Right renal pelvis (tissue), 4 donors: ENCODE measurements at regions not wholly inside any gene's neighbourhood (a gene's known extent, or its start where the extent isn't known, plus 50 kb on each side); places are given as distances from the start of the nearest gene placed in this dataset.

Experiments
- DNase-seq, 4 donors: peaks; one replicate each; pipeline ENCODE4 v3.0.0-alpha.2; 2013; ENCODE audit warnings: low read depth in 4 of 4, low spot score in 3 of 4, missing footprints in 1 of 4

DNA sequence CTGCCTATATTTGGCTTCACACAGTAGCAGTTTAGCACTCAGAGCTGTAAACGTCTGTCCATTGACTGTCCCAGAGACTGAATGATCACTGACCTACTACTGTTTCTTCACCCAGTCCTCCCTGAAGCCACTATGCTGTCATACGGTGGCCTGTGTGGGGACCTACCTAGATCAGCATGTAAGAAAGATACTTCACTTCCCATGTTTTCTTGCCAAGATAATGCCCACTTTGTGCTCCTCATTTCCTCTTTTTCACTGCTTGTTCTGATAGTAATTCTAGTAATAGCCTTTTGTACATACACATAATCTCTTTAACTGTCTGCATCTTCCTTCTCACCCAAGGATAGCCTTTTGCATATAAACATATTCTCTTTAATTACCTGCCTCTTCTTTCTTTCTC, 109.9 kb upstream of the TIAM2 start:
- no peak for DNase-seq

DNA sequence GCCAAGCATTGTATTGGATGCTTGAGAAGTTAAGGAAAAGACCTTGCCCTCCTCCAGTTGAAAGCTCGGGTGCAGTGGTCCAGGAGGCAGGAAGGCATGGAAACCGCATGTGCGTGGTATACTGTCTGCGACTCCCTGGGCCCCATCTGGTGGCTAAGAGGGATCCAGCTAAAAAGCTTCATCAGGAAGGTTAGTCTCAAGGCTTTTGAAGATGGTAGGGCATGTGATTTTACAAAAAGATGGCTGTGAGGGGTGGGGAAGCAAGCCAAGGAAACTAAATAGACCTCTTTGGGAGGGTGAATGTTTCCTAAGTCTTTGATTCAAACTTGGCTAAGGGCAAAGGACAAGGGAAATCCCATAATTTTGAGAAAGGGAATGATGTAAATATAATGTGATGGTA, 109.1 kb upstream of the TIAM2 start:
- DNase-seq = no peak

DNA sequence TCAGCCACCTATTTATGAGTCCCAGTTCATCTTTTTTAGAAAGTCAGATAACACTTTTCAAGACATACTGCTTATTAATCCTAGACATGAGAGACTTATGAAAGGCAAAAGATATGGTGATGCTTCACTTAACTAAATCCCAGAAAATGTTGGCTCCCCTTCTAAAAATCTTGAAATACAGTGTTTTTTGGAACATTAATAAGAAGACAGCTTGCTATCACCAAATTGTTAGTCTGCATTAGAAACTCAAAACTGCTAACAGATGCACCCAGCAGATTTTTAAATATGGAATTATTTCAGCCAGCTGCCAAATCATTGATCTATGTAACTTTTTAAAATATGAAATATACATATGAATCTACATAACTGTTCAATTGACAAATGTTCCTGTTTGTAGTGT, 108.6 kb upstream of the TIAM2 start:
- DNase-seq = no peak

DNA sequence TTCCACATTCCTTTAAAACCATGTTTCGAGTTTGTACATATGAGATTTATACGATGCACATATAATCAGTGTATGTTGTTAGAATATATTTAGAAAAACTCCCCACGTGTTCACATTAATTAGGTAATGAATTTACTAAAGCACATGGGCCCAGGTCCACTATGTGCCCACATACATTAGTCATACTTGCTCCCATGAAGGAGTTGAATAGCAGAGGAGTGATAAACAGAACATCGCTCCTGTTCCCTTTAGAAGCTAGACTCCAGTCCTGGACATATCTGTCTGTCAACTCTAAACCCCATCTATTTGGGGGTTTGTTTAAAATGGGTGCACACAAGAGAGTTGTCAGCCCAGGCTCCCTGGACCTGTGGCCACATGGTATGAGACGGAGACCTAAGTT, 108.1 kb upstream of the TIAM2 start:
- DNase-seq = no peak

DNA sequence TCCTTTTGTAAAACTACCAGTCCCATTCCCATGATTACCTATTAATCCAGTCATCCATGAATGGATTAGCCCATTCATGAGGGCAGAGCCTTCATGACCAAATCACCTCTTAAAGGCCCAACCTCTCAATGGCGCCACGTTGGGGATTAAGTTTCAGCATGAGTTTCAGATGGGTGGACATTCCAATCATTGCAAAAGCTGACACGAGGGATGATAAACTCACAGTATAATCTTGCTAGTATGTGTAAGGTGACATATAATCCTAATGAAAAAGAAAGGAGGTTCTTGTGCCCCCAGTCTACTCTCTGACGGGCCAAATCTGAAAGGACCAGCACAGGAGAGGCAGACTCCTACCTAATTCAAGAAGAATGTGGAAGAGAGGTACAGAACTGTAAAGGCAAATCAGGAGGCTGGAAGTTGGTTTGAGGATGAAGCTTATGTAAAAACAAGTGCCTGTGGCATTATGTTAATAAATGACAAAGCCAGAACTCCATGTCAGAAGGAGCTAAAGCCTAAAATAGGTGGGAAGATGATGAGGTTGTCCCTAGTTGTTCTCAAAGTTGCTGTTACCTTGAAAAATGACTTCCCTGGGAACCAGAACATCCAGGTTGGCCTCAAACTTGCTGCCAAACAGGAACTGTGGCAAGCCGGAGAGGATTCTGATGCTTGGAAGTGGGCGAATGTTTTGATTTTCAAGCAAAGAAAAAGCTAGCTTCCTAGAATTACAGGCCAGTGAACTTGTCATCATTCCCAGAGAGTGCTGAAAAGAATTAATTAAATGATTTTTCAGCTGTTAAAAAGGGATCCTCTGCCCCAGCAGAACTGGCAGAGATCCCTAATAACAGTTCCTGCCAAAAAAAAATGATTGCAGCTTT, 106.5 kb upstream of the TIAM2 start:
- DNase-seq = no peak

DNA sequence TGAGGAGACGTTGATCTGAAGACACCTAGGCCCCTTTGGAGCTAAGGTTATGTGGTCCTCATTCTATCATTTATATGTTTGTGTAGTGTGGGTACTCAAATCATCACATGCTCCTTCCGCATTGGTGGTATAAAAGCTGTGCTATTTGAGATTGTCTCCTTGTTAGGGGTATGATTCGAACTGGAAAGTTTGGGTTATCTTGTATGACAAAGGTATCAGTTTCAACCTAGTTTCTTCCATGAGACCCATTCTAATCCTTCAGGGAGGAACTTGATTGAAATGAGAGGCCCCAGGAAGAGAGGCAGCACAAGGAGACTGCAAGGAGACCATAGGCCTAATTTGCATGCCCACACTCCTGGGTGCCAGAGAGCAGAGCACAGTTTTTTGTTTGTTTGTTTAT, 104.2 kb upstream of the TIAM2 start:
- no peak for DNase-seq

DNA sequence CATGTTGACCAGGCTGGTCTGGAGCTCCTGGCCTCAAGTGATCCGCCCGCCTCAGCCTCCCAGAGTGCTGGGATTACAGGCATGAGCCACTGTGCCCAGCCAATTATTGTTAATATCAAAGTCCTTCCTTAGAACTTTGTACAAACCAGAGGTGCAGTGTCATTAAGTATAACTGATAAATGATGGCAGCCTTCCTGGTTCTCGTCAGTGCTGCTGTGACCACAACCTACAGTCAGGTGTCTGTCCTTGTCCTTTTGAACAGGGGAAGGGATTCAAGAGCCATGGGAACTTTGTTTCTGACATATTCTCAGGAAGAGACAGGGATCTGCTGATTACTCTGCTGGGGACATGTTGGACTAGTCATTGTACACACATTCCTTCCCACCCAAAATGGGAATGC, 103.2 kb upstream of the TIAM2 start:
- no peak for DNase-seq

DNA sequence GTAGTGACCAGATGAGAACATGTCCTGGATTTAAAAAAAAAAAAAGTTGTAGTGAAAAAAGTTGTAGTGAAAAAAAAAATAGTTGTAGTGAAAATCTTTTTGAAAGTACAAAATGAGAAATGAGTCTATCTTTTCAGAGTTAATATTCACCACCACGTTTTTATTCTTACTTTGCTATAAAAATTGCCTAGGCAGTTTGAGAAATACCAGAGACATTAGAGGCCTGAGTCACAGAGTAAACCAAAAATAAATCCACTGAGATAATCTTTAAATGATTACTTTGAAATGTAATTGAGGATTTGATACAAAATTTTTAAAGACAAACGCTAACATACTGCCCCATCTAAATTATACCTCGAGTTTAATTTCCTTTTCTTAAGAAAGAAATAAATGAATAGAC, 101.2 kb upstream of the TIAM2 start:
- no peak for DNase-seq

DNA sequence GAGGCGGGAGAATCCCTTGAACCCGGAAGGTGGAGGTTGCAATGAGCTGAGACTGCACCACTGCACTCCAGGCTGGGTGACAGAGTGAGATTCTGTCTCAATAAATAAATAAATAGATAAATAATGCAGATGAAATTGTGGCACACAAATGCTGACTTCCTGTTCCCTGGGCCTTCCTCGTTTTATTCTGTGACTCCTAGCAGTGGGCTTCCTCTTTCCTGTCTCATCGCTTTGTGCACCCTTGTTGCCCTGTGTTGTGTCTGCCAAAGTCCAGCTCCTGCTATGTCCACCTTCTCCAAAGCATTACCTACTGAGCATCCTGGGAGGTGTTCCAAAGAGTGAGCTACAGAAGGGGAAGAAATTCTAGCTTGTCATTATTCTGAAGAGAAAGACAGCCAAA, 100.2 kb upstream of the TIAM2 start:
- no peak for DNase-seq

DNA sequence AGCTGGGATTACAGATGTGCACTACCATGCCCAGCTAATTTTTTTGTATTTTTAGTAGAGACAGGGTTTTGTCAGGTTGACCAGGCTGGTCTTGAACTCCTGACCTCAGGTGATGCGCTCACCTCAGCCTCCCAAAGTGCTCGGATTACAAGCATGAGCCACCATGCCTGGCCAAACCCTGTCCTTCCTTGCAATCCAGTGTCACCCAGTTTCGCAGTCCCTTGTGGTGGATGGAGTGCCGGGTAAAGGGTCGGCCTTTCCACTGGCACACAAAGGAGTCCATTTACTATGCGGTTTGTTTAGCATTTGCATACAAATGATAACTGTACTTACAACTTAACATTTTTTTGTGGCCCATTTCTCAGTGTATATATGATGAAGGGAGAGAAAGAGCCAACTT, 99.3 kb upstream of the TIAM2 start:
- no peak for DNase-seq

DNA sequence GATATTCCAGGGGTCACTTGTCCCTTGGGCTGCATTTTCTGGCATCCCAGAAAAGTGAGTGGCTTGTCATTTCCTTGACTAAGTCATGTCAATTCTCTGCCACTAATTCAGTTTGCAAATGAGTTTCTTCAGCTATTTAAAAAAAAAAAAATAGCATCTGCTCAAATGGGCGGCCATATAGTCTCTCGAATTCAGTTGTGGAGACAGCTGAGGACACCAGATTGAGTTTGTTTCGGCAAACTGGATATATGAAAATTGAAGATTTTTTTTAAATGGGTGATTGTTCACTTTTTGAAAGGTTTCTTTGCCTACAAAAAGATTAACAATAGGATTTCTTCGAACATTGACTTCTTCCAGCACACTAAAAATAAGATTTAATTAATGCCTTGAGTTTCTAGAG, 96.3 kb upstream of the TIAM2 start:
- DNase-seq = no peak

DNA sequence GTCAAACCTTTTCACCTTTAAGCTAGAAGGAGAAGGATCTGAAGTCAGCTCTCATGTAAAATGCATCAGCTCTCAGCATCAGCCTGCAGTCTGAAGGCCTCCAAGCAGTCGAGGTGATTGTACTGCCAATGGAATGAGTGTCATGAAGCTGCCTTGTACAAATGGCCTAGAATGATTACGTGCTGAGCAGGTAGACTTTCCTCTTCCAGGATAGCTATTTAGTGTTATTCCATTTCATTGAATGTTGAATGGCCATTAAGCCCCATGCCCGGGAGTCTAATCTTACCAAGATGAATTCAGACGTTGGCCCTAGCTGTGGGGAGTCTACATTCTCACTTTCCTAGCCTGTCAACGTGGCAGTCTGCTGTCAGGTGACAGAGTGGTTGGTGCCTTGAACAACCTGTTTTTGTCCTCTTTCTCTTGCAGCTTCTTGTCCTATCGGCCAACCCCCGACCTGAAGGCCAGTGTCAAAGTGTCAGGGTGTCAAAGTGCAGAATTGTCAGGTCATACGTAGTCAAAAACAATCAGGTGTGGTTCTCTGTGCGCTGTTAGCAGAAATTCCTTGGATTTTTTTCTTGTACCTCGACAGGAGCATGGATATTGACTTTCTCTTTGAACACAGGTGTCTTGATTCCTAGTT, 95.2 kb upstream of the TIAM2 start:
- DNase-seq = no peak

DNA sequence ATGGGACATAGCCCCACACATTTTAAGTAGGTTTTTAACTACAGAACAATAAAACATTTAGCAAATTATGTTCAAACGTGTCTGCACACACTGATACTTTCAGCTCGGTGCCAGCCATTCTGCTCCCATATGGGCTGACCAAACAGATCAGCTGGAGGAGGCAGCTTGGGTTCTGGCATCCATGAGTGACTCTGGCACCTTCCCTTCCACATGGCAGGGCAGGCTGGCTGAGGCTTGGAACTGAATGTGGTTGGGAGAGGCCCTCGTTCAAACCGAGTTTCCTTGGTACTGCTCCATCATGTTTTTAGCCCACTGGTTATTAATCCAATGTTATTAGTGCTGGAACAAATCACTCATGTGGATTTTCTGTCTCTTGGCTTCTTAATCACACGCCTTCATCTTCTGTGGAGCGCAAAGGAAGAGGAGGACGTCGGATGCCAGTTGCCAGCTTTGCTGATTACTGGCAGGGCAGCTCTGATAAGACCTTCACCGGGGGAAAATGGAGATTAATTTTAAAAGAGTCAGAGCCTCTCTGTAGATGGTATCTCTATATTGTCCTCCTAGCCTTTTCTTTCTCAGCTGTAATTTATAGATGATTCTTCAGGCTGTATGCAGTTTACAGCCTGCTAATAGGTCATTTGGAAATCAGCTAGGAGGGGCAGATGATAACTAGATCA, 93.1 kb upstream of the TIAM2 start:
- DNase-seq = no peak

DNA sequence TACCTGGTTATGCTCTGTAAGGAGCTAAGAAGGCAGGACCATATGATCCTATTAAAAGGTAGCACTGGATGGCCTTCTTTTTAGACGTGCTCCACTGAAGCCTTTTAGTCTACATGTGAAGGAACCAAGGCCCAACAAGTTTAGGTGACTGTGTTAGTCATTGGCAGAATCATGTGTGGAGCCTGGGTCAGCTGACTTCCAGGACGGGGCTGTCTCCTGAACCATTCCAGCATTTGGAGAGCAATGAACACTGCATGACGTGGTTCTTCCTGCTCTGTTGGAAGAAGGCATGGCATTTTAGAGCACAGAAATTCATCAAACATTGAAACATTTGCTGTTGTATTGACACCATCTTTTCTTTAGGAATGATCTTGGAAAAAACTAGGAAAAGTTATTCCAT, 87.8 kb upstream of the TIAM2 start:
- no peak for DNase-seq

DNA sequence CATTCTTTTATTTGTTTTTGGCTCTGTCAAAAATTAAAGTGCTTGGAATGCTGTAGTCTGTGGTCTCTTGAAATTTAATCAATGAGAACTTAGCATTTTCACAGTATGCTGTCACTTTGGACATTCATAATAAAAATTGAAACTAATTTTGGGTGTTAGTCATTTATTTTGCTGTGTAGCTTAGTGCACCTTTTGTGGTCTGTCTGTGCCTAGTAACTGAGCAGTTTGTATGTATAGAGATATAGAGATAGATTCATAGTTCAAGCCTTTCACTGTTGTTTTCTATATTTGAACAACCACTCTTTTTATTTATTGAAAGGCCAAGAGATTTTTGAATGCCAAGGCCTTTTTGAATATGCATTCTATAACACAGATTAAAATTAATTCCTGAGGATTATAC, 86.4 kb upstream of the TIAM2 start:
- DNase-seq = no peak

DNA sequence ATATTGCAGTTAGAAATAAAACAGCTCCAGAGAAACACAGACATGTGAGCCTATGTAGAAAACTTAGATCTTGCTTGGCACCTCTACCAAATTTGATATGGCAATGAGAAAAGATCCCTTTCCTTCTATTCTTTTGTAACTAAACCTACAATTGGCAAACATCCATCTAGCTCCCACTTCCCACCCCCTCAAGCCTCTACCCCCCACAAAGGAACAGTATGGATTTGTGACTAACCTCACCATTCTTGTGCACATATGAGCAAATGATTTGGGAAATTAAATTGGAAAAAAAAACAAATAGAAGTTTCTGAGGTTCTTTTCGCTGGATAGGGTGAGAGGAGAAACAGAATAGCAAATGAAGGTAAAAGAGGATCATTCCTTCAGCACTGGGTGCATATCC, 85.8 kb upstream of the TIAM2 start:
- DNase-seq = no peak

DNA sequence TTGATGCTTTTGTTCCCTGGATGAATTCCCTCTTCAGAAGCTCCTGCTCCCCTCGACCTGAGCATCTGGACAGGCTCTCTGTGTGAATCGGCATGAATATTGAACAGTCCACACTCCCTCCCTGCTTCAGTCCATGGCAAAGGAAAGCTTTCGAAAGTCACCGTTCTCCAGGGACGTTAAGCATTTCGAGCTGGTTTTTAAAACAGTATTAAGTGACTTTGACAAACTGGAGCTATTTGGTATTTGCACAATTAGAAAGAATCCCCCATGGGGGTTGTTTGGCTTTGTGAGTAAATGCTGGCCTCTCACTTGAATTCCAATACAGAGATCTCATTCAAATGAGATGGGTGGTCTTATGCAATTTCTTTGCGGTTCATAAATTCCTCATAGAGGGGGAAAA, 85.3 kb upstream of the TIAM2 start:
- no peak for DNase-seq

DNA sequence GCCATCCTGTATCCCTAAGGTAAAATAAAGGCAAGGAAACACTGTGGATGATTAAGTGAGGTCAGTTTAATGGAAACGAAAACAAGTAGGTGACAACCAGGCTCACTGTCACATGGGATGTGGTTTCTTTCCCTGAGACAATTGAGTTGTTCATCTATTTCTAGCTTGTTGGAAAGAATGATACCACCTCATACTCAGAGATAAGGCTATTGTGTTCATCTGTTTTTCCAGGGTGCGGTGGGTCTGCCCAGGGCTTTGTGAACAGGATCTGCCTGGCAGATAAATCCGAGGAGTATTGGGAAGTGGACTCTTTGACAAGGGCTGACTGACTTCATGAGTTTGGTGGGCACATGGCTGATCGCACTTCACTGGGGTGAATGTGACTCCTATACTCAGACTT, 80.8 kb upstream of the TIAM2 start:
- DNase-seq = no peak

DNA sequence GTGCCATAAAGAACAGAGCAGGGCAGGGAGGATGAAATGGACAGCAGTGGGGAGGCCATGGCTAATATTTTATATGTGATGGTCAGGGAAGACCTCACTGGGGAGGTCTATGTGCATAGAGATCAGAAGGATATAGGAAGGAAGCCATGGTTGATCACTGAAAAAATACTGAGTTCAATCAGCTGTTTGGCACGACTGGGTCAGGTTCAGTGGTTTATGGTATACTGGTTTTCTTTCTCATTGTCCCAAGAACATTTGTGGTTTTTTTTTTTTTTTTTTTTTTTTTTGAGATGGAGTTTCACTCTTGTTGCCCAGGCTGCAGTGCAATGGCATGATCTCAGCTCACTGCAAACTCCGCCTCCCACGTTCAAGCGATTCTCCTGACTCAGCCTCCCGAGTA, 78.3 kb upstream of the TIAM2 start:
- no peak for DNase-seq

DNA sequence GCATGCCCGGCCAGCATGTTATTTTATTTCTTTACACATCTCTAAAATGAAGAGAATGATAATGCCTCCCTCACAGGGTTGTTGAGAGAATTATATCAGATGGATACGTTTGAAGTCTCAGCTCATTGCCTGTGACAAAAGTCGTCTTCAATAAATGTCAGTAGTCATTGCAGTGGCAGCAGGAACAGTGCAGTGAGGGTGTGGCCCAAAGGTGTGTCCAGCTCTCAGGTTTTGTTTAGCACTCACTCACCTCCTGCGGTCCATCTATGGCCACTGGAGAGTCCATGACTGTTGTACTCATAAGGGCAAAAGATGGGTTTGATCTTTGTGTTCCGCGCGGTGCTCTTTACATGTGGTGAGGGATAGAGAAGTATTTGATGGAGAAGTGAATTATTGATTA, 77.2 kb upstream of the TIAM2 start:
- no peak for DNase-seq

DNA sequence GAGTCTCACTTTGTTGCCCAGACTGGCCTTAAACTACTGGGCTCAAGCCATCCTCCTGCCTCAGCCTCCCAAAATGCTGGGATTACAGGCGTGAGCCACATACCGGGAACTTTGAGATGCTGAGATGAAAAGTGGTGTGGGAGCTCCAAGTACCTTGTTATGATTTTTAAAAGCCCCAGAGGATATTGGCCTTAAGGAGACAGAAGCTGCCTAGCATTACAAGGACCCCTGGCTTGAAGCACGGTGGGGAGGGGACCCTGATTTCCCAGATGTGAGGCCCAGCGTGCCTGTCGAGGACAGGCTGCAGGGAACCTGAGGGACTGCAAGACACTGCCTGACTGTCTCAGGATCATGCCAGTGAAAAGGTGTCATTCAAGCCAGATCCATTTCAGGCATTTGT, 75.3 kb upstream of the TIAM2 start:
- DNase-seq = no peak
